ENCODE measurements at regions not wholly inside any gene's neighbourhood (a gene's known extent, or its start where the extent isn't known, plus 50 kb on each side); places are given as distances from the start of the nearest gene placed in this dataset.

DNA sequence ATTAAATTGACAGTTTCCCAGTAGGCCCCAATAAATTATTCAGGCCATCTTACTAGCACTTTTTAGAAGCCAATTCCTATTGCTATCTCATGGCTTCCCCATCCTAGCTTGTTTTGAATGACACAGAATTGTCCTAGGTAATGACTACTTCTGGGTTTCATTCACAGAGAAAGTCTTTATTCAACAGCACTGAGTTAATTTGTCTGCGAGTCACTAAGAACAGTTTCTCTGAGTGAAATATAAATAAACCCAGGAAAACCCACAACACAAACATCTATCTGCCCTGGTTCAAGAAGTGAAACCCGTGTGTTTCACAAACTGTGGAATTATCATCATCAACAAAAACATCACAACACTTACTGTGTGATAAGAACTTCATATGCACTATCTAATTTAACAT, 1366.8 kb downstream of the EPHA7 start:
- TF ChIP-seq, protein P1, sequence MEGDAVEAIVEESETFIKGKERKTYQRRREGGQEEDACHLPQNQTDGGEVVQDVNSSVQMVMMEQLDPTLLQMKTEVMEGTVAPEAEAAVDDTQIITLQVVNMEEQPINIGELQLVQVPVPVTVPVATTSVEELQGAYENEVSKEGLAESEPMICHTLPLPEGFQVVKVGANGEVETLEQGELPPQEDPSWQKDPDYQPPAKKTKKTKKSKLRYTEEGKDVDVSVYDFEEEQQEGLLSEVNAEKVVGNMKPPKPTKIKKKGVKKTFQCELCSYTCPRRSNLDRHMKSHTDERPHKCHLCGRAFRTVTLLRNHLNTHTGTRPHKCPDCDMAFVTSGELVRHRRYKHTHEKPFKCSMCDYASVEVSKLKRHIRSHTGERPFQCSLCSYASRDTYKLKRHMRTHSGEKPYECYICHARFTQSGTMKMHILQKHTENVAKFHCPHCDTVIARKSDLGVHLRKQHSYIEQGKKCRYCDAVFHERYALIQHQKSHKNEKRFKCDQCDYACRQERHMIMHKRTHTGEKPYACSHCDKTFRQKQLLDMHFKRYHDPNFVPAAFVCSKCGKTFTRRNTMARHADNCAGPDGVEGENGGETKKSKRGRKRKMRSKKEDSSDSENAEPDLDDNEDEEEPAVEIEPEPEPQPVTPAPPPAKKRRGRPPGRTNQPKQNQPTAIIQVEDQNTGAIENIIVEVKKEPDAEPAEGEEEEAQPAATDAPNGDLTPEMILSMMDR (IDR thresholded peaks at IDR 0.05): no peak
- FAIRE-seq (no peak), ATAC-seq (no peak), DNase-seq (no peak)
- Histone ChIP-seq H3K27ac (no peak overlapping the region), H3K27me3 (no peaks in the 10 kb centered on the region), H3K4me1 (no peaks in the 10 kb centered on the region), H3K9me3 (no peaks in the 10 kb centered on the region), H3K4me3 (no peak overlapping the region), H3K36me3 (no peaks in the 10 kb centered on the region)
- WGBS, 2 donors: 44 to 52% methylated on average over 2 of the region's 2 CpGs
- intact Hi-C loops (cut with DNase I): no loop called here

DNA sequence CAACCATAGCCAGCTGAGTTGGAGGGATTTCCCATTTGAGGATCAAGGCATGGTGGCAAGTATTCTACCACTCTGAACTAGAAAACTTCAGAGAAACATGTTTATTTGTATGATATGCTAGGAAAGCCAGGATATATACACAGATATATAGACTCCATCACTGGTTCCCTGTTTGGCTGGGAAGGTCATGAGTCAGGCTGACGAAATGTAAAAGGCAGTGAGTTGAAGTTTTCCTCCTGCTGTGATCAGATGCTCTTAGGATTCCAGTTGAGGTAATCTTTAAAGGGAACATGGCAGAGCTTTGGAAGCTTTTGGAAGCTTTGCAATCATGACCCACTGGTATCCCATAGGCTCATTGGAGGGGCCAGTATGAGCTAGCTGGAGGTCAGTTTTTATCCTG, 1369.1 kb downstream of the EPHA7 start:
- H3K27ac ChIP-seq: no peak overlapping the region
- TF ChIP-seq, protein P1 (IDR thresholded peaks at IDR 0.05): no peak
- no peak for FAIRE-seq
- no peaks in the 10 kb centered on the region for H3K4me1 ChIP-seq
- intact Hi-C loops (cut with DNase I): no loop called here
- 29 to 40% methylated on average over 1 of the region's 1 CpG for WGBS, 2 donors
- H3K27me3 ChIP-seq: no peaks in the 10 kb centered on the region
- H3K4me3 ChIP-seq: no peak overlapping the region
- no peaks in the 10 kb centered on the region for H3K9me3 ChIP-seq
- no peak for ATAC-seq
- DNase-seq: no peak
- no peaks in the 10 kb centered on the region for H3K36me3 ChIP-seq

DNA sequence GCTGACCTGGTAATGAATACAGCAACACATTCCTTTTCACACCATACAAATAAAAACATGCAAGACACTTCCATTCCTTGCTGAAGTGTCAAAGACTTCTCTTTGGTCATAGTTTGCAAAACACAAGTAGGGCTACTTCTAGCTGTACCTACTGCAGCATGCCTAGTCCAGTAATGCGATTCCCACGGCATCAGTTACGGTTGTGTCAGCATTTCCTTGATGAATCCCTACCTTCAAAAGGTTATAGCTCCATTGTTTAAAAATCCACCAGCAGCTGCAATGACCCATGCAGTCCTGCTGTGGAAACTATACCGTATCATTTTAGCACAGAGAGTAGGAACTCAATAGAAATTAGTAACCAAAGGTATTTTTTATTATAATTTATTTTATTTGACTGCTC, 1371.5 kb downstream of the EPHA7 start:
- Histone ChIP-seq H3K36me3 (no peaks in the 10 kb centered on the region), H3K4me3 (no peak overlapping the region), H3K9me3 (no peaks in the 10 kb centered on the region), H3K4me1 (no peaks in the 10 kb centered on the region), H3K27ac (no peak overlapping the region), H3K27me3 (no peaks in the 10 kb centered on the region)
- TF ChIP-seq, protein P1 (IDR thresholded peaks at IDR 0.05): no peak
- ATAC-seq (no peak), FAIRE-seq (no peak), DNase-seq (no peak)
- 61 to 69% methylated on average over 4 of the region's 4 CpGs for WGBS, 2 donors
- intact Hi-C loops (cut with DNase I): no loop called here

DNA sequence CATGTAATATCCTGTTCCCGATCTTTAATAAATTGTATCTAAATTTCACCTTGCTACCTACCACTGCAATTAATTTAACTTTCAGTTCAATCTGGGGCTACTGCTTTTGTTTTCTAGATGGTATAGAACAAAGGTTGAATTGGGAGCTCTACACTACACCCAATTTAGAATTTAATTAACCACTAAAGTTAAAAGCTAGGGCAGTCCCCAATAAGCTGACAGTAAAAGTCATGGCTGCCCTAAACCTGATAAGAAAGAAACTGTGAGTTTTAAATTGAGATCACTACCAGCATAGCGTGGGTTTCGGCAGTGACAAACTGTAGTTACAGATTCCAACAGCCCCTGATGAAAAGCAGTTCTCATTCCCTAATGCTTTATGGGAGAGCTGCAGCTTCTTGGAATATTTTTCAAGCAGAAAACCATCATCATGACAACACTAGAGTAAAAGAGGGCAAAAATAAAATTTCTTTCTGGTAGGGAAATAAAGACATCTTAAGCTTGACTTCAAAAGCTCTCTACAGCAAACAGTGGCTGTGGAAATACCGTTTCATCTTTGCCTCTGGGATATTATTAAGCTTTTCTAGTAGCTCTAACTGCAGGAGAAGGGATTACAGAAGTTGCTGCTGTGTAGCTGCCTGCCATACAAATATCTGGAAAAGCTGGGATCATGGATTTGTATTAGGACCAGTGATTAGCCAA, 1372.1 kb downstream of the EPHA7 start:
- no peaks in the 10 kb centered on the region for H3K9me3 ChIP-seq
- TF ChIP-seq, protein P1 (IDR thresholded peaks at IDR 0.05): no peak
- no peaks in the 10 kb centered on the region for H3K4me1 ChIP-seq
- DNase-seq (no peak), FAIRE-seq (no peak), ATAC-seq (no peak)
- WGBS, 2 donors: 55 to 63% methylated on average over 4 of the region's 4 CpGs
- no peaks in the 10 kb centered on the region for H3K36me3 ChIP-seq
- H3K27me3 ChIP-seq: no peaks in the 10 kb centered on the region
- no peak overlapping the region for H3K4me3 ChIP-seq
- H3K27ac ChIP-seq: no peak overlapping the region
- intact Hi-C loops (cut with DNase I): no loop called here

DNA sequence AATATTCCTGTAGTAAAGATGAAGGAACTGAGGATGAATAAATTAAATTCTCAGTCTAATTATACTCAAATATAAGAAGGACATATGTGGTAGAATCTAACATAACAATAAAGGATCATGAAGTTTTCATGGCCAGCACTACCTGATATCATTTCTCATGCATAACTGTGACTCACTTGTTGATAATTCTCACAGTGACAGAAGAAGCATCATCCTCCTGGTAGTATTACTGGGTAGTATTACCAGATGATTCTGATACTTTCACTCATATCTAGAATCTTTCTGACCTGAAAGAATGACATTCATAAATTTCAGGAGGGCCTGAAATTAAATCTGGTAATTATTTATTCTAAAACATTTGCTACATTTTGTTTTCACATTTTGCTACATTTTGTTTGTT, 1375.0 kb downstream of the EPHA7 start:
- intact Hi-C loops (cut with DNase I): no loop called here
- H3K27ac ChIP-seq: no peak overlapping the region
- H3K9me3 ChIP-seq: no peaks in the 10 kb centered on the region
- H3K36me3 ChIP-seq: no peaks in the 10 kb centered on the region
- TF ChIP-seq, protein P1 (IDR thresholded peaks at IDR 0.05): no peak
- no peak for FAIRE-seq
- ATAC-seq: no peak
- no peaks in the 10 kb centered on the region for H3K27me3 ChIP-seq
- H3K4me3 ChIP-seq: no peak overlapping the region
- H3K4me1 ChIP-seq: no peaks in the 10 kb centered on the region
- DNase-seq: no peak
